ENCODE measurements at regions not wholly inside any gene's neighbourhood (a gene's known extent, or its start where the extent isn't known, plus 50 kb on each side); places are given as distances from the start of the nearest gene placed in this dataset.

DNA sequence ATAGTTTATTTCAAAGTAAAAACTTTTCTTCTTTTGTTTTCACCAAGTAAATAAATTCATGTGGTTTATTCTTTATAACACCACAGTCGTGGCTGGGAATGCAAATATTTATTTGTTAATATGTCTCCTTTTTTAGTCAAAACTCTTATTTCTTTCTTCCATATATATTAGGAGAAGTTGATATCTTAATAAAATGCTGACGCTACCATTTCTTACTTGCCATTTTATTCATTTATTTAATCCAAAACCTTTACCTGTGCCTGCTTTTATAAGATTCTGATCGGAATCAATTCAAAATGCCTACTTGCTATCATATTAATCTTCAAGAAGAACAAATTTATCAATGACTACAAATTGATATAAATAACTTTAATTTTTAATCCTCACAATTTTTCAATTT, 362.9 kb upstream of the FSIP2 start:
- TF ChIP-seq, protein P1, sequence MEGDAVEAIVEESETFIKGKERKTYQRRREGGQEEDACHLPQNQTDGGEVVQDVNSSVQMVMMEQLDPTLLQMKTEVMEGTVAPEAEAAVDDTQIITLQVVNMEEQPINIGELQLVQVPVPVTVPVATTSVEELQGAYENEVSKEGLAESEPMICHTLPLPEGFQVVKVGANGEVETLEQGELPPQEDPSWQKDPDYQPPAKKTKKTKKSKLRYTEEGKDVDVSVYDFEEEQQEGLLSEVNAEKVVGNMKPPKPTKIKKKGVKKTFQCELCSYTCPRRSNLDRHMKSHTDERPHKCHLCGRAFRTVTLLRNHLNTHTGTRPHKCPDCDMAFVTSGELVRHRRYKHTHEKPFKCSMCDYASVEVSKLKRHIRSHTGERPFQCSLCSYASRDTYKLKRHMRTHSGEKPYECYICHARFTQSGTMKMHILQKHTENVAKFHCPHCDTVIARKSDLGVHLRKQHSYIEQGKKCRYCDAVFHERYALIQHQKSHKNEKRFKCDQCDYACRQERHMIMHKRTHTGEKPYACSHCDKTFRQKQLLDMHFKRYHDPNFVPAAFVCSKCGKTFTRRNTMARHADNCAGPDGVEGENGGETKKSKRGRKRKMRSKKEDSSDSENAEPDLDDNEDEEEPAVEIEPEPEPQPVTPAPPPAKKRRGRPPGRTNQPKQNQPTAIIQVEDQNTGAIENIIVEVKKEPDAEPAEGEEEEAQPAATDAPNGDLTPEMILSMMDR (IDR thresholded peaks at IDR 0.05) = no peak
- no peak for TF ChIP-seq POLR2A (IDR thresholded peaks at IDR 0.05)

Measured in vagina (tissue), 2 donors.